ENCODE measurements at regions not wholly inside any gene's neighbourhood (a gene's known extent, or its start where the extent isn't known, plus 50 kb on each side); places are given as distances from the start of the nearest gene placed in this dataset.

- no peak for DNase-seq (ENCODE audit: low spot score)
Measured at GRCh38 chr3:24756101-24756888, 261.6 kb upstream of the THRB start.

- DNase-seq (ENCODE audit: low spot score), result no peak
Measured at GRCh38 chr3:24763393-24763792, 268.7 kb upstream of the THRB start.

GRCh38 chr3:24764236-24764915 is 269.7 kb upstream of the THRB start:
- DNase-seq (ENCODE audit: low spot score), result no peak

GRCh38 chr3:24765399-24765798 is 270.7 kb upstream of the THRB start:
- no peak for DNase-seq (ENCODE audit: low spot score)

GRCh38 chr3:24769918-24770317 is 275.3 kb upstream of the THRB start:
- DNase-seq (ENCODE audit: low spot score), result no peak

- DNase-seq (ENCODE audit: low spot score), result peak; percentile 67
Measured at GRCh38 chr3:24773798-24774197, 279.1 kb upstream of the THRB start.

- no peak for DNase-seq (ENCODE audit: low spot score)
Measured at GRCh38 chr3:24780991-24781390, 286.3 kb upstream of the THRB start.

GRCh38 chr3:24781454-24781853 is 286.8 kb upstream of the THRB start:
- DNase-seq (ENCODE audit: low spot score), result no peak

GRCh38 chr3:24793896-24794295 is 299.2 kb upstream of the THRB start:
- no peak for DNase-seq (ENCODE audit: low spot score)

GRCh38 chr3:24802614-24803013 is 308.0 kb upstream of the THRB start:
- DNase-seq (ENCODE audit: low spot score), result no peak

GRCh38 chr3:24804095-24804494 is 309.4 kb upstream of the THRB start:
- no peak for DNase-seq (ENCODE audit: low spot score)

- no peak for DNase-seq (ENCODE audit: low spot score)
Measured at GRCh38 chr3:24810881-24811280, 316.2 kb upstream of the THRB start.

GRCh38 chr3:24812116-24812515 is 317.5 kb upstream of the THRB start:
- DNase-seq (ENCODE audit: low spot score), result no peak

- no peak for DNase-seq (ENCODE audit: low spot score)
Measured at GRCh38 chr3:24818055-24818454, 323.4 kb upstream of the THRB start.

GRCh38 chr3:24828011-24828410 is 333.4 kb upstream of the THRB start:
- DNase-seq (ENCODE audit: low spot score), result no peak

- no peak for DNase-seq (ENCODE audit: low spot score)
Measured at GRCh38 chr3:24828551-24828950, 333.9 kb upstream of the THRB start.

GRCh38 chr3:24829011-24829581 is 334.4 kb upstream of the THRB start:
- peak; percentile 50 for DNase-seq (ENCODE audit: low spot score)

- DNase-seq (ENCODE audit: low spot score), result peak; percentile 42
Measured at GRCh38 chr3:24829629-24830229, 335.1 kb upstream of the THRB start.

- no peak for DNase-seq (ENCODE audit: low spot score)
Measured at GRCh38 chr3:24830230-24831152, 335.8 kb upstream of the THRB start.

GRCh38 chr3:24831221-24831620 is 336.6 kb upstream of the THRB start:
- DNase-seq (ENCODE audit: low spot score), result no peak

GRCh38 chr3:24832891-24833290 is 338.2 kb upstream of the THRB start:
- no peak for DNase-seq (ENCODE audit: low spot score)

GRCh38 chr3:24834442-24834841 is 339.8 kb upstream of the THRB start:
- no peak for DNase-seq (ENCODE audit: low spot score)
